GM19463 (cell line): ENCODE measurements at regions not wholly inside any gene's neighbourhood (a gene's known extent, or its start where the extent isn't known, plus 50 kb on each side); places are given as distances from the start of the nearest gene placed in this dataset.
"Not testable (repeated sequence)": the region's sequence is repeated elsewhere in the genome, so short reads cannot be mapped to it uniquely, and the experiment has no call there.

Source experiments
- ATAC-seq: cut with Tn5 transposase; IDR thresholded peaks from one replicate; pipeline ENCODE4 v1.9.1; 2021; ENCODE audit warnings: mild to moderate bottlenecking, moderate library complexity; ENCODE audit not compliant: unreplicated experiment

DNA sequence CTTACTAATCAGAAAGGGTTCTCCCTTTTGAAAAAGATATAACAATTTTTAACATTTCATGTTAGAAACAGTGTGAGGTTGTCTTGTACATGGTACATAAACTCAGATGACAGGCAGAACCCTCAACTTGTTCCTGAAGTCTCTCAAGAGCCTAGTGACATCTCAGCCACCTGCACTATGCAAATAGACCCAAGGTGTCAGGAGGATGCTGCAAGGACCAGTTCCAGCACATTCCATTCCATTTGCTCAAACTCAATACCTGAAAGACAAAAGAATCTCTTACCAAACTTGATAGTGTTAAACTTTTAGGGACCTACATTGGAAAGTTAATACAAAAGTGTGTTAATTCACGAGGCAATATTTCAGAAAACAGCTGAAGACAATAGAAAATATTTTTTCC lies 544.6 kb downstream of the CETN3 start:
- ATAC-seq, result no peak

DNA sequence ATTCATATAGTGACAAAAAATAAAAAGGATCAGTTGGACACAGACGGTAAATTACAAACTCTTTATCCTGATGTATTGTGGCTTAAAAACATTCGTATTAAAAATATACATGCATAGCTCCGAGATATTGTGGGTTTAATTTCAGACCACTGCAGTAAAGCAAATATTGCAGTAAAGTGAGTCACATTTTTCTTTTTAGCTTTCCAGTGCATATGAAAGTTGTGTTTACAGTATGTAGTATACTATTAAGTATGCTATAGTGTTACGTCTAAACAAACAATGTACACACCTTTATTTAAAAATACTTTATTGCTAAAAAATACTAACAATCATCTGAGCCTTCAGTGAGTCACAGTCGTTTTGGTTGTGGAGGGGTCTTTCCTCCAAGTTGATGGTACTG lies 551.8 kb downstream of the CETN3 start:
- no peak for ATAC-seq

DNA sequence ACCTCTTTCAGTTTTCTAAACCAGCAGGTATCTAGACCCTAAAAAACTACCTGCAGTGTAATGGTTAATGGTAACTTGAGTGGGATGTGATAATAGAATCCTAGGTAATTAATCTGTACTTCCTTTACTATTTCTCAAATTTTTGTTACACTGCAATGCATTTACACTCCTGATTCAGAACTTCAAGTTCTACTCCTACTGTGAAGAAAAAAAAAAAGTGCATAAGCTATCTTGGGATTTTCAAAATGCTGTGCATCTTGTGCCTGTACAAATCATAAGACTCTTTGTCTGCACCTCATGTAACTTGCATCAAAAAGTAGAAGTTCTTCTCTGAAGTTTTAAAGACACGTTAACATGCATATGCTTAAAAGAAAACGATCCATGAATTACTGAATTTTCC lies 554.1 kb downstream of the CETN3 start:
- no peak for ATAC-seq

DNA sequence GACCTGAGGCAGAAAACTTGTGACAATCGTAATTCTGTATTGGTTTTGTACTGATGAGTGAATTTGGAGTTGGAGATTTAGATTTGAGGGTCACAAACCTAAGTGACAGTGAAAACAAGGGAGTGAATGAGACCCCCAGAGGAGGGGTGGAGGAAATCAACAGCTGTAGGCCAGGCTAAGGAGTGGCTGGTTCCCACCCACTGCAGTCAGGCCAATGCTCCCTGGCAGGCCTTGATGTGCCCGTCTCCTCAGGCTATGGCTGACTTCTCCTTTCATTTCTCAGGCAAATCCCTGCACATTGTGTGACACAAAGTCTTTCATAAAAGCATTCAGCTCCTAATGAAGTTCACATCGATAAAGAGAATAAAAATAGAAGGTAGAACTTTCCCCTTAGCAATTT lies 557.6 kb downstream of the CETN3 start:
- ATAC-seq, result no peak

DNA sequence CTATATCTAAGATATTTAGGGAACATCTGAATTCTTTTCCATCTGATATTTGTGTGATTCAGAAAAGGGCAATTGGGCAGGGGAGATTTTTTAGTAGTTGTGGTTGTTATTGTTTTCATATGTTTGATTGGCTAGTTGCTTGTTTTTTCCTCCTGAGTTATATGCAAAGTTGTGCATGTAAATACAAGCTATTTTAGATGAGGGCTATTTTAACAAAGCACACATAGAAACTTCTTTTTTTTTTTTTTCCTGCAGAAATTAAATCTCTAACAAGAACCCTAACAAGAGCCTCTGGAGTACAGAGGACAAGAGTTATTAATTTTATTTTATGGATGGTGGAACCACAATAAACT lies 559.1 kb downstream of the CETN3 start:
- no peak for ATAC-seq

DNA sequence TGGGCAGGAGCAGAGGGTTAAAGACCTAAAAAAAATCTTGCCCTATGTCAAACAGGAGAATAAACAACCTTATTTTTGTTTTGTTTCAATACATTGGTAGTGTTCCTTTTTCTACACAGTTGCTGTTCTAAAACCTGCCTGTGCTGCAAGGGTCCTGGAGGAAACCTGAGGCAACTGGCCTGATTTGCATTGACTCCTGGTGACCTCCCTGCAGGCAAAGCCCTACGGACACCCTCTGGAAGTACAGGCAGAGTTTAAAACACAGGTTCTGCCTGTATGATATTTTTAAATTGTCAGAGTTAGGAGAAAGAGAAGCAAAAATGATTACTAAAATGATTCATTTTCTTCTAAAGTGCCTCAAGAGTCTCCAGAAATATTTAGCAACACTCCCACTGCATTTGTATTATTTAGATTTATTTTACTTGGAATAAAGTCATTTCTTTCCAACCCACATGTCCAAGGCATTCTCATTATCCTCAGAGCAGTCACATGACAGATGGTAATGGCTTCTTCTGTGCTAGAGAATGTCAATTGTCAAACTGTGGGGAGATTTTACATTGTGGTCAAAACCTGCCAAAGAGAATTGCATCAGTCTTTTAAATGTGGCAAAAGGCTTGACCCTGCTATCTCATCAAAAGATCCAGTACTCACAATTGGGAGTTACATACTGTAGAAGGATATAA lies 559.6 kb downstream of the CETN3 start:
- no peak for ATAC-seq

DNA sequence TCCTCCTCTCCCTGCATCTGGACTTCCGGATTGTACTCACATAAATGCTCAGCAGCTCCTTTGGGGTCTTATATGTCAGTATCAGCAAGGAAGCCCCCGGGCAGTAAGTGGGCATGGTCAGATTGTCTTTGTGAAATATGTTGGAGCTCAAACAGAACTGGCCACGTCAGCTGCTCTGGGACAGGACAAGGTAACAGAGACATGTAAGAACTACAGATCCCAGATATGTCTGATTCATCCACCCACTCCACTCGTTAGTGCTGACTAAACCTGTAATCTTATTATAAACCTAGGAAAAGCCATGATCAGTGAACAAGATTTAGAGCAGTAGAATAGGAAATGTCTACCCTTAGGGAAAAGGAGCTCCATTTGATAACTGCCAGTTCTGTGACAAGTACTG lies 561.8 kb downstream of the CETN3 start:
- no peak for ATAC-seq

DNA sequence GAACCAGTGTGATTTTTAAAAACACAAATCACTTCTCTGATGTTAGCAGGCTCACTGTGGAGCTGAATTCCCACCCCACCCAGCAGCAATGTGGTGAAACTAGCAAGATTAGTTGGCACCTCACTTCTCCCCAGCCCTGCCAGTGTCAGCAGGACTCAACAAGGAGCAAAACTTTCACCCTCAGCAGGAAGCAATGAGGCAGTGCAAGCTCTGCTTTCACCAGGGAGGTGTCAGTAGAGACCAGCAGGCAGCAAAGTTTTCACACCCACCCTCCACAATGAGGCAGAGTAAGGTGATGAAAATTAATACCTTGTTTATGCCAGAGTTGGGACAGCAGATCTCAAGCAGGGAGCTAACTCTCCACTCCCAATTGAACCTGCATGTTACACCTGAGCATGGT lies 565.0 kb downstream of the CETN3 start:
- ATAC-seq, result no peak

DNA sequence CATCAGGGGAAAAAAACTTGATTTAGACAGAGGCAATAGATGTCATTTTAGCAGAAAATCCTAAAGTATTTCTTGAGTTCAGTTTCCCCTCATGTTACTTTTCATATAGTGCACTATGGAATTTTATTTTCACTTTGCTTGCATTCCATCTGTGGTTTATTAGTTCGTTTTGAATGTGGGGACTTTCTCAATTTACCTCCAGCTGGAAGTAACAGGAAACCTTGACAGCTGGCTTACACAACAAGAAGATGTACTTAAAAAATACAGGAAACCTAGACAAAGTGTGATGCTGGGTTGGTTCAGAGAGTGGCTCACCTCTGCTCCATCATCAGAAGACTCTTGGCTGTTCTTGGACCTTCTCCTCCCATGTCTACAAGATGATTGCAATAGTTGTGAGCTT lies 567.0 kb downstream of the CETN3 start:
- ATAC-seq, result no peak

DNA sequence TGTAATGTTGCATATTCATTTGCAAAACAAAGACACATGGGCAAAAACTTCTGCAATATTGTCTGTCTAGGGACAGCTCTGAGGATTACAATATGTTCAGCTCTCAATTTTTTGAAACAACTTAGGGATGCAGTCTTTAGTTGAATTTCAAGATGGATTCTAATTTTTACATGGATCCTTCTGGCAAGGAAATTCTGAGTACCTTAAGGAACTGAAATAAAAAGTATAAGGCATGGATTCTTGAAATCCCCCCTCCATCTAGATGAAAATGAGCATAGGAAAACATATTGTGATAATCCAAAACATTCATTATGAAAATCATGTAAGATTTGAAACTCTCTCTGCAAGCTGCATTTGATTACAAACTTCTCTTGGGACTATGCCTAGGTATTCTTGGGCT lies 568.6 kb downstream of the CETN3 start:
- ATAC-seq, result no peak

DNA sequence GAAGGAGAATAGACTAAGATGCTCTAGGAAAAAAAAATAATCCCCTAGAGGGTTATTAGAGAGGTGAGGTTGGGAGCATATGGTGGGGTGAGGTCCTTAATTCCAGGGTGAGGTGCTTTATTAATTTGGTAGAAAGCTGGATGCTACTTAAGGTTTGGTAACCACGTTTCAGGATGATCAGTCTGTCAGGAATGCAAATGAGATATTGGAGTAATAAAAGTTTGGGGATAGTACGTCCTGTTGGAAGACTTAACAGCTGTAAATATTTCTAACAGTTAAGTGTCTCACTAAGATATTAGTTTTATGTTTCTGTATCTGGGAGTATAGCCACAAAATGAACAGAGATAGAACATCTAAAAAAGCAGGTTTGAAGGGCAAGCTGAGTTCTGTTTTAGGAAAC lies 578.9 kb downstream of the CETN3 start:
- no peak for ATAC-seq

DNA sequence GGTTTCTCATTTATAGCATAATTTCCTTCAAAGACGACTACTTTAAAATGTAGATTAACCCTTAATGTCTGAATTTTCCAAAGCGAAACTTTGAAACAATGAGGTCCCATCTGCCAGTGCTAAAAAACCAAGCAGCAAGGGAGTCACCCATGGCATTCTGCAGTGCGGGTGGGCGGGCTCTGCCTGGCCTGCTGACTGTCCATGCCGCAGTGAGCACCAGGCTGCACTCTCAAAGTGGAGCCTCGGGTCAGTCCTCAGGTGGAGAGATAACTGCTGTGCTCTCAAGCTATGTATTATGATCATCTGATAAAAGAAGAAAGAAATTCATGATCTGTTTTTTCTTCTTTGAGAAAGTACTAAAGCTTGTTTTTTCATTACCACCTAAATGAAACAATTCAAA lies 581.6 kb downstream of the CETN3 start:
- no peak for ATAC-seq

DNA sequence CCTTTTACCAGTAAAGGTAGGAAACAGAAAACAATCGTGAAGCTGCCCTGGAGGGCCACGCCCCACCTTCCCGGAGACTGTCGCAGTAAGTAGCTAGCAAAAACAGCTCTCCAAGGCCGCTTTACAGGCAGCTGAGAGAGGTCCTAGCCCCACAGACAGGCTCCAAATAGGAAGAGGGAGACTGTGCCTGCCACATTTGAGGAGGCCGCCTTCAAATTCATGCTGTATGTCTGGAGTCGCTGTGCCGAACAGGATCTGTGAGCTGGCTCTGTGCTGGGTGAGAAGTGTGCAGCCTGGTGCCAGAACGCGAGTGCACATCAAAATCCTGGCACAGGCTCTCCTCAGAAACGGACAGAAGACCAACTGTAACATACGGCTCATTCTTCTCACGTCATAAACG lies 582.2 kb downstream of the CETN3 start:
- no peak for ATAC-seq

DNA sequence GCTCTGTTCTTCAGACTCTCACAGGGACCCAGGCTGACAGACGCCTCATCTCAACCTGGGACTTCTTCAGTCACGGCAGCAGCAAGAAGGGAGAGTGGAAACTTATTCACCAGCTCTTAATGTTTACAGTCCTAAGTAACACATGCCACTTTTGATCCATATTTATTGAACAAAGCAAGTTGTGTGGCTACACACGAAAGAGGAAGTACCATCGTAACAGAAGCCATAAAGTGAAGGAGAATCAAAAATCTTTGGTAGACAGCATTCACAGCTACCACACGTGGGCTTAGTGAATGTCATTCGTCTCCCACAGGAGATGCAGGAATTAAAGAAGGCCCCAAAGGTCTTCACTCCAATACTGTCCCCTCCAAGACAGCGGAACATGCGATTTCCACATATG lies 582.6 kb downstream of the CETN3 start:
- ATAC-seq, result no peak

DNA sequence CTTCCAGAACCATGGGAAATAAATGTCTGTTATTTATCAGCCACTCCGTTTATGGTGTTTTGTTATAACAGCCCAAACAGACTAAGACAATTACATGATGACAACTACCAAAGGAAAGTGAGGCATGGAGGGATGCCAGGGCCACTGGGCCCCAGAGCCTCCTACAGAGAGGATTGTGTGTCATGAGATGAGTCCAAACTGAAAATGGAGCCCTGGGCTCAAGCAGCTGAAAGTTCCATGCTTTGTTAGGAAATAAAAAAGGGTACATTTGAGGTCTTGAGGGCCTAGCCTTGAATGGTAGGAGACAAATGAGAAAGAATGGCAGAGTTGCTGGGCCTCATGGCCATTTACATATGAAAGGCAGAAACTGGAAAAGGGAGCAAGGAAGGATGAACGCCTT lies 586.5 kb downstream of the CETN3 start:
- ATAC-seq, result no peak

DNA sequence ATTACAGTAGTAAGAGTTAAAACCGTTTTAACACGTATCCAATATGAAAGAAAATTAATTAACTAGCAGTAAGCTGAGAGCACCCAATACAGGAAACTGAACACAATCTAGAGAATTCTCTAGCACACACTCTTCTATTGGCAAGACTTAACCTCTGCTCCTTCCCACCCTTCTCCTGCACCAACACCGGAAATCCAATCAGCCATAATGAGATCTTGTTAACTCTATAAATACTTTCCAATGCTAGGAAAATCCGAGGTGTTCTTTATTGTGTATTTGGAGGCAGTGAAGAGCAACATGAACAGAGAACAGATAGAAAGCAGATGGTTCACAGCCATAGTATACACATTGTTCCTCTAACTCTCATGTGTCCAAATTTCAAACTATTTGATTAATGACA lies 591.7 kb downstream of the CETN3 start:
- no peak for ATAC-seq

DNA sequence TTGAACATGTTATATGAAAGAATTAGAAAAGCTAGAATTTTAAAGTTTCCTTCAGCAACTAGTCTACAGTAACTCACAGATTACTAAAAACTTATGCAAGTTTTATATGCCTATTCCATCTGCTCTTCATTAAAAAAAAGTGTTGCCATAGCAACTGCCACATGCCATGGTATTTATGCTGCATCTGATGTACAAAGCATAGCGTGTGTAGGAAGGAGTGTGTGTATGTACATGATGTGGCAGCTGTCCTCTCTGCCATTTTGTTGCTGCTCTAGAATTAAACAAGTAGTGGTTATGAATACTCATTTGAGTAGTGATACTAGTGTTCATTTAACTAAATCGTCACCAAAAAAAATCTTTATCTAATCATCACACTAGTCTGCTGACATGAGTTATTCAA lies 593.5 kb downstream of the CETN3 start:
- ATAC-seq, result no peak

DNA sequence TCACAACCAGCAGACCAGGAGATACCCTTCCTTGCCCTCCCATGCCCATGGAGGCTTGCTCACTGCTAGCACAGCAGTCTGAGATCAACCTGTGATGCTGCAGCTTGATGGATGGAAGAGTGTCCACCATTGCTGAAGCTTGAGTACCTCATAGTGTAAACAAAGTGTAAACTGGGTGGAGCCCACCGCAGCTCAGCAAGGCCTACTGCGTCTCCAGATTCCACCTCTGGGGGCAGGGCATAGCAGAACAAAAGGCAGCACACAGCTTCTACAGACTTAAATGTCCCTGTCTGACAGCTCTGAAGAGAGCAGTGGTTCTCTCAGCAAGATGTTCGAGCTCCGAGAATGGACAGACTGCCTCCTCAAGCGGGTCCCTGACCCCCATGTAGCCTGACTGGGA lies 608.8 kb downstream of the CETN3 start:
- not testable (repeated sequence) for ATAC-seq

DNA sequence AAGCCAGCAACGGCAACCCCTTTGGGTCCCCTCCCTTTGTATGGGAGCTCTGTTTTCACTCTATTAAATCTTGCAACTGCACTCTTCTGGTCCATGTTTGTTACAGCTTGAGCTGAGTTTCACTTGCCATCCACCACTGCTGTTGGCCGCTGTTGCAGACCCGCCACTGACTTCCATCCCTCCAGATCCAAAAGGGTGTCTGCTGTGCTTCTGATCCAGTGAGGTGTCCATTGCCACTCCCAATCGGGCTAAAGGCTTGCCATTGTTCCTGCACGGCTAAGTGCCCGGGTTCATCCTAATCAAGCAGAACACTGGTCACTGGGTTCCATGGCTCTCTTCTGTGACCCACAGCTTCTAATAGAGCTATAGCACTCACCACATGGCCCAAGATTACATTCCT lies 615.1 kb downstream of the CETN3 start:
- ATAC-seq, result not testable (repeated sequence)

DNA sequence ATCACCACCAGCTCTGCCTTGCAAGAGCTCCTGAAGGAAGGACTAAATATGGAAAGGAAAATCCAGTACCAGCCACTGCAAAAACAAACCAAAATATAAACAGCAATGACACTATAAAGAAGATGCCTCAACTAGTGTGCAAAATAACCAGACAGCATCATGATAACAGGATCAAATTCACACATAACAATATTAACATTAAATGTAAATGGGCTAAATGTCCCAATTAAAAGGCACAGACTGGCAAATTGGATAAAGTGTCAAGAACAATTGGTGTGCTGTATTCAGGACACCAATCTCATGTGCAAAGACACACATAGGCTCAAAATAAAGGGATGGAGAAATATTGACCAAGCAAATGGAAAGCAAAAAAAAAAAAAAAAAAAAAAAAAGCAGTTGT lies 629.8 kb downstream of the CETN3 start:
- ATAC-seq, result not testable (repeated sequence)

DNA sequence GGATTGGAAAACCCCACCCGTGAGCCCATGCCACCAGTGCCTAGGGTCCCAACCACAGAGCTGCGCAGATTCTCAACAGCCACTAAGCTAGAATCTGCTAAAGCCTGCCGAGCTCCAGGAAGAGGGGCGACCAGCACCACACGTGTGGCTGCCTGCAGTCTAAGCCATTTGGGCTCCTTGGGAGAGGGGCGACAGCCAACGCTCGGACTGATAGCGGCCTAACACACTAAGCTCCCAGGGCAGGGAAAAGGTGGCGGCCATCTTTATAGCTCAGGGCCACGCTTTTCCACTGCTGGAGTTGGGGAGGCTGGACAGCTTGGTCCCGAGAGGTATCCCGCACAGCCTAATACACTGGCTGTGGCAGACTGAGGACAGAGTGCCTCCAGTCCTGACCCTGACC lies 631.8 kb downstream of the CETN3 start:
- ATAC-seq, result no peak

DNA sequence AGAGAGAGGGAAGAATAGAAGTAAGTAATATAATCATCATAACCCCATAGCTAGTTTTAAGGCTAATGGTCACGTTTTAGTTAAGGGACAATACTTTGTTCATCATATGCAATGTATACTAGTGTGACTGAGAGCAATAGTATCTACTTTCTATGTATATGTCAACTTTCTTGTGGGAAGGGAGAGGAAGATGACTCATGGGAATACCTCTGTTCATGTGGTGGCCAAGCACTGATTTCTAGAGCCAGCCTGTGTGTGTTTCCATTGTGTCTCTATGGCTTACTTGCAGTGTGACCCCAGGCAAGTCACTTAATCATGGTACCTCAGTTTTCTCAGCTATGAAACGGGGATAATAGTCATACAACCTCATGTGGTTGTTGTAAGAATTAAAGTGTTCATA lies 639.6 kb downstream of the CETN3 start:
- ATAC-seq, result no peak

DNA sequence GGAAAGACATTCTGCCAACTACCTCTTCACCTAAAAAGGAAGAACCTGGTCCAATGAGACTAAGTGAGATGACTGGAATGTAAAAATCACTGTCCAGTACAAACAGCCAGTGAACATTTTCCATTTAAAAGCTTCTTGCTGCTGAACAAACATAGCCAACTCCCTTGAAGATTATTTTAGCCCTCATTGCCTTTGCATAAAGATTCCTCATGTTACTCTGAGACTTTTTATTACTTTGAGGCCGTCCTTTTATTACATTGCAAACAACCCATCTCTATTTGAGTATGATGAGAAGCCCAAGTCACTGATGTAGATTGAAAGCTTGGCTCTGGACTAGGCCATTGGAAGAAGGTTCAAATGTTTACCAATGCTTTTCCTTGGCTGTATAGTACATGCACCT lies 649.8 kb downstream of the CETN3 start:
- ATAC-seq, result no peak

DNA sequence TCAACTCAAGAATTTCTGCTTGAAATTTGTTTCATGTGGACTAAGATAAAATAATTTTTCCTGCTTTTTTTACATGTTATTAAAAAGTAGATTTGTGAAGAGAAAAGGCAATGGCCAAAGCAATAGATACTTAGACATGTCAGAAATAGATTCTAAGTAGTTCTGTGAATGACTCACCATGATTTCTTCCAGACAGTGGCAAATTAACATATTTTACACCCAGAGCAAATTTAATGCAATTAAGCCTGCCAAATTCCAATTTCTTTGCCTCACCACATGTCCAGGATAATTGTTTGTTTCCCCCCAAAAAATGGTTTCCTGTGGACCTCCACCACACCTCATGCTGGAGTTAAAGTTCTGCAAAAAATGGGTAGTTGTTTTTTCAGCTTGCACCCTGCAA lies 651.4 kb downstream of the CETN3 start:
- no peak for ATAC-seq
